Natural killer cell (primary cell): ENCODE measurements at regions not wholly inside any gene's neighbourhood (a gene's known extent, or its start where the extent isn't known, plus 50 kb on each side); places are given as distances from the start of the nearest gene placed in this dataset.

Experiments used
- ATAC-seq, 3 donors: fragments of 150-1000 bp in 2 of 3; fragments of 200-7000 bp in 1 of 3; cut with Tn5 transposase; 1 replicate in 1 of 3; 2 replicates in 2 of 3; pipeline ENCODE4 v1.10.0; 2021; ENCODE audit warnings: mild to moderate bottlenecking in 2 of 3, moderate library complexity in 2 of 3
- DNase-seq, 2 donors: peaks; one replicate each; pipeline versions ENCODE4 v3.0.0 to v3.0.0-alpha.2; 2013 to 2021; ENCODE audit warnings: mixed read lengths in 1 of 2
- H3K27ac ChIP-seq: one replicate; pipeline ENCODE4 v1.5.1; 2013; ENCODE audit warnings: mild to moderate bottlenecking, low read length
- H3K27me3 ChIP-seq: one replicate; pipeline ENCODE4 v1.6.1; 2013; ENCODE audit warnings: low read length; ENCODE audit not compliant: control insufficient read depth, insufficient read depth
- H3K36me3 ChIP-seq: one replicate; pipeline ENCODE4 v1.6.1; 2013; ENCODE audit warnings: low read length; ENCODE audit not compliant: control insufficient read depth, insufficient read depth
- H3K4me1 ChIP-seq: one replicate; pipeline ENCODE4 v1.6.1; 2013; ENCODE audit warnings: low read length; ENCODE audit not compliant: control insufficient read depth, insufficient read depth
- H3K4me3 ChIP-seq: one replicate; pipeline ENCODE4 v1.5.1; 2013; ENCODE audit warnings: low read length
- H3K9me3 ChIP-seq: one replicate; pipeline ENCODE4 v1.6.1; 2013; ENCODE audit warnings: low read length; ENCODE audit not compliant: control insufficient read depth, insufficient read depth
- H3K27ac Mint-ChIP-seq, 2 donors: one replicate each; pipeline ENCODE4 v1.8.0; 2022; ENCODE audit warnings: mild to moderate bottlenecking in 2 of 2, mixed read lengths in 2 of 2, moderate library complexity in 1 of 2
- H3K27me3 Mint-ChIP-seq, 2 donors: one replicate each; pipeline ENCODE4 v1.8.0; 2022; ENCODE audit warnings: low read depth in 2 of 2, mixed read lengths in 2 of 2
- H3K36me3 Mint-ChIP-seq: one replicate; pipeline ENCODE4 v1.8.0; 2022; ENCODE audit warnings: mixed read lengths
- H3K4me1 Mint-ChIP-seq, 2 donors: one replicate each; pipeline ENCODE4 v1.8.0; 2022; ENCODE audit warnings: mixed read lengths in 2 of 2
- H3K4me3 Mint-ChIP-seq: one replicate; pipeline ENCODE4 v1.8.0; 2022; ENCODE audit warnings: mild to moderate bottlenecking, moderate library complexity, mixed read lengths
- H3K9me3 Mint-ChIP-seq, 2 donors: one replicate each; pipeline ENCODE4 v1.8.0; 2022; ENCODE audit warnings: mixed read lengths in 2 of 2
- CTCF ChIP-seq: fragments of 200-600 bp; IDR thresholded peaks from one replicate; pipeline ENCODE4 v1.8.0; 2022; ENCODE audit warnings: antibody characterized with exemption
- WGBS: methylation state at CpG from one replicate; pipeline ENCODE4 v1.1.7; 2013; ENCODE audit warnings: missing lambda C conversion rate; ENCODE audit not compliant: insufficient coverage; 5-methylcytosine and 5-hydroxymethylcytosine counted together
- intact Hi-C: fragments of 100-400 bp; cut with micrococcal nuclease; formaldehyde crosslinking; loops from one replicate; pipeline ENCODE4 v1.14.2; 2022

GRCh38 chr3:73883497-73883896 is 258.8 kb upstream of the PDZRN3 start:
- DNase-seq (no peak), ATAC-seq (no peak)
- Mint-ChIP-seq H3K9me3 (peaks cover 9 to 16% of the 10 kb centered on the region in 2 donors), H3K4me3 (no peak overlapping the region), H3K27me3 (no peaks in the 10 kb centered on the region), H3K4me1 (no peaks in the 10 kb centered on the region), H3K36me3 (peaks cover 8% of the 10 kb centered on the region), H3K27ac (no peak overlapping the region)
- Histone ChIP-seq H3K27me3 (no peaks in the 10 kb centered on the region), H3K4me3 (no peak overlapping the region), H3K4me1 (no peaks in the 10 kb centered on the region), H3K36me3 (no peaks in the 10 kb centered on the region), H3K9me3 (peaks cover 4% of the 10 kb centered on the region), H3K27ac (no peak overlapping the region)
- intact Hi-C loops = no loop called here
- TF ChIP-seq CTCF = no peak

- no peaks in the 10 kb centered on the region for H3K4me1 Mint-ChIP-seq
- 65% methylated on average over 4 of the region's 4 CpGs for WGBS
Measured at GRCh38 chr3:73874606-73875369, 250.0 kb upstream of the PDZRN3 start.

DNA sequence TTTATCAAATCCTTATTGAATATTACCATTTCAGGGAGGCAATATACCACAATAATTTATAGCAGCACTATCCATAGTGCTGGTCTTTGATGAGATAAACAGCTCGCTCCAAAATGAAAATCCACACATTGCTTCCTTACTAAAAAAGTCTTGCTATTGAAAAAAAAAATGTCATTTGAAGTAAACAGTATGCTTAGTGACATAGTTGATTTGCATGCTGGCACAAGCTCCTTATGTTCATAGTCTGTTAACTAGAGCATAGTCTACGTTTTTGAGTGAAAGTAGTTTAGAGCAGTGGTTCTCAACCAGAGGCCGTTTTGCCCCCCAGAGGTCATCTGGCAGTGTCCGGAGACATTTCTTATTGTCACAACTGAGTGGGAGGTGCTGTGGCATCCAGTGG is 249.4 kb upstream of the PDZRN3 start:
- TF ChIP-seq CTCF = no peak
- Mint-ChIP-seq H3K4me3 (no peak overlapping the region), H3K27ac (no peak overlapping the region), H3K27me3 (no peaks in the 10 kb centered on the region), H3K4me1 (no peaks in the 10 kb centered on the region), H3K36me3 (no peaks in the 10 kb centered on the region), H3K9me3 (peaks cover 7 to 9% of the 10 kb centered on the region in 2 donors)
- Histone ChIP-seq H3K4me1 (no peaks in the 10 kb centered on the region), H3K36me3 (no peaks in the 10 kb centered on the region), H3K9me3 (peaks cover 2% of the 10 kb centered on the region), H3K4me3 (no peak overlapping the region), H3K27ac (no peak overlapping the region), H3K27me3 (no peaks in the 10 kb centered on the region)
- 68% methylated on average over 3 of the region's 4 CpGs for WGBS
- DNase-seq = no peak
- intact Hi-C loops = no loop called here
- ATAC-seq = no peak

More at GRCh38 chr3:73874606-73875369, 250.0 kb upstream of the PDZRN3 start:
- TF ChIP-seq CTCF = no peak
- Mint-ChIP-seq H3K36me3 (peaks cover 2% of the 10 kb centered on the region), H3K27ac (no peak overlapping the region), H3K4me3 (no peak overlapping the region), H3K9me3 (peaks cover 7 to 9% of the 10 kb centered on the region in 2 donors), H3K27me3 (no peaks in the 10 kb centered on the region)
- no peak for ATAC-seq
- Histone ChIP-seq H3K4me1 (no peaks in the 10 kb centered on the region), H3K27ac (no peak overlapping the region), H3K27me3 (no peaks in the 10 kb centered on the region), H3K36me3 (no peaks in the 10 kb centered on the region), H3K9me3 (peaks cover 4% of the 10 kb centered on the region), H3K4me3 (no peak overlapping the region)
- intact Hi-C loops = no loop called here
- DNase-seq = no peak
